ENCODE measurements at regions not wholly inside any gene's neighbourhood (a gene's known extent, or its start where the extent isn't known, plus 50 kb on each side); places are given as distances from the start of the nearest gene placed in this dataset.

DNA sequence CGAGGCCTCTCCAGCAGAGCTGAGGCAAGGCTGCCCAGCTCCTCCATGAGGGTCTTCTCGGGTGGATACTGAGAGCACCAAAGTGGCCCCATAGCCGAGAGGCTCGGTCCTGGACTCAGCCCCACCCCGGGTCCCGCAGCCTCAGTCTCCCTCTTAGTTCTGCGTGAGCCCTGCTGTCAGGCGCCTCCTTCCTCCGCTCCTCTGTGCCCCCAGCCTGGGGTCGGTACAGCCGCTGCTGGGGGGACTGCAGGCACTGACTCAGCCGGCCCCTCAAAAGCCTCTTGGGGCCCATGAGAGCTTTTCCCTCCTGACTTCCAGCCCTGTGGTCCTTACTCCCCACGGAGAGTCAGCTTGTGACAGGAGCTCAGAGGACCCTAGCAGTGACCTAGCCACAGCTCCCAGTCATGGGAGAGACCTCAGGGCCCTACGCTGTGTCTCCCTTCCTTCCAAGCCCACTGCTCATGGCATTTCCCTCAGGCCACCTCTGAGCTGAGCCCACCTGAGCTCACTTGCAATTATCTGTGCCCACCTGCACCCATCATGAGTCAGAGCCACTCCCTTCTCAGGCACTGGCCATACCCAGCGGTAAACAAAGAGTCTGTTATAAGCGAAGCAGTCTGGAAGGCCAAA lies 295.0 kb upstream of the RTL1 start:
- Histone ChIP-seq H3K9me2 (ENCODE audit: insufficient read depth) (no peaks in the 10 kb centered on the region), H2AFZ (no peak overlapping the region), H3F3A (ENCODE audit: insufficient read depth) (no peaks in the 10 kb centered on the region), H3K9ac (no peak overlapping the region), H3K79me2 (ENCODE audit: insufficient read depth) (no peaks in the 10 kb centered on the region), H3K36me3 (ENCODE audit: low read depth) (no peaks in the 10 kb centered on the region), H4K20me1 (ENCODE audit: insufficient read depth) (no peaks in the 10 kb centered on the region), H3K27ac (no peak overlapping the region), H3K27me3 (replicated peaks; ENCODE audit: insufficient read depth) (0 out of 2 replicates have a peak, but pooled peaks cover 5% of the 10 kb centered on the region), H3K4me1 (ENCODE audit: insufficient read depth) (no peaks in the 10 kb centered on the region), H3K4me2 (ENCODE audit: unreplicated experiment) (no peak overlapping the region), H3K4me3 (no peak overlapping the region), H3K9me3 (ENCODE audit: low read depth) (no peaks in the 10 kb centered on the region)
- no peak for TF ChIP-seq EZH2phosphoT487 (IDR thresholded peaks at IDR 0.05; ENCODE audit: insufficient read depth, low read depth)
- no peak for TF ChIP-seq EZH2 (IDR thresholded peaks at IDR 0.05; ENCODE audit: insufficient read depth, poor library complexity, severe bottlenecking)
- WGBS, 2 experiments (ENCODE audit: low coverage in 1 of 2, low lambda C conversion rate in 2 of 2, missing lambda C conversion rate in 2 of 2), result 66% methylated on average over 16 of the region's 16 CpGs
- in situ Hi-C loops (cut with MboI), result no loop called here
- no peak for DNase-seq

DNA sequence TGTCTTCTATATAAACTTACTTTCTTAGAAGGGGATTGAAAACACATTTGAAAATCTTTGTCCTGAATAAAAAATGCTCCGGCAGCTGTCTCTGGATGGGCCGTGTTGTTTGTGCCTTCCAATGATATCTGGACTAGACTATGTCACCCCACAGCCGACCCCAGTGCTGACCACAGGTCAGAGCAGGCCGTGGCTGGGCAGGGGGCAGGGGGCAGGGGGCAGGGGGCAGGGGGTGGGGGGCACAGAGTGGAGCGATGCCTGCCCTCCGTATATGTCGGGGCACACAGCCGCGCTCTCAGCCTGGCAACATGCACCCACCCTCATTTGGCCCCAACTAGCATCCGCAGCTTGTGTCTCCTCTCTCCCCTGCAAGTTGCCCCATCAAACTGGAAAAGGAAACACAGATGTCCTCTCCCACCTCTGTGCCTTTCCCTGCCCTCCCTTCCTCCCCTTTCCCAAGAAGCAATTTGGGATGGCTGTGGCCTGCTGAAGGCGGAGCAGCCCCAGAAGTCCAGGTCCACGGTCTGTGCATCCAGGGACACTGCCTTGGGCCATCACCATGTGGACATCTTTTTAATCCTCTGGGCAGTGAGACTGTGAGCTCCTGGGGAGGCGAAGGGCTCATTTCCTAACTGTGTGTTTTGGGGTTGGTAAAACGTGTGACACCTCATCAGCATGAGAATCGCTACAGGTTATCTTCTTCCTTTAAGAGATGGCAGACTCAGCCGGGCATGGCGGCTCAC lies 295.7 kb upstream of the RTL1 start:
- no peaks in the 10 kb centered on the region for H3K4me1 ChIP-seq (ENCODE audit: insufficient read depth)
- H3K9me2 ChIP-seq (ENCODE audit: insufficient read depth), result no peaks in the 10 kb centered on the region
- no peak overlapping the region for H2AFZ ChIP-seq
- no peak for DNase-seq
- no peaks in the 10 kb centered on the region for H4K20me1 ChIP-seq (ENCODE audit: insufficient read depth)
- H3K4me3 ChIP-seq, result no peak overlapping the region
- H3K79me2 ChIP-seq (ENCODE audit: insufficient read depth), result no peaks in the 10 kb centered on the region
- no peak overlapping the region for H3K27ac ChIP-seq
- no peak for TF ChIP-seq EZH2 (IDR thresholded peaks at IDR 0.05; ENCODE audit: insufficient read depth, poor library complexity, severe bottlenecking)
- TF ChIP-seq EZH2phosphoT487 (IDR thresholded peaks at IDR 0.05; ENCODE audit: insufficient read depth, low read depth), result no peak
- 0 out of 2 replicates have a peak, but pooled peaks cover 5% of the 10 kb centered on the region for H3K27me3 ChIP-seq (replicated peaks; ENCODE audit: insufficient read depth)
- no peak overlapping the region for H3K9ac ChIP-seq
- no peaks in the 10 kb centered on the region for H3K9me3 ChIP-seq (ENCODE audit: low read depth)
- no peak overlapping the region for H3K4me2 ChIP-seq (ENCODE audit: unreplicated experiment)
- no peaks in the 10 kb centered on the region for H3F3A ChIP-seq (ENCODE audit: insufficient read depth)
- no peaks in the 10 kb centered on the region for H3K36me3 ChIP-seq (ENCODE audit: low read depth)
- in situ Hi-C loops (cut with MboI), result no loop called here
- 63 to 69% methylated on average over 10 to 17 of the region's 17 CpGs for WGBS, 2 experiments (ENCODE audit: low coverage in 1 of 2, low lambda C conversion rate in 2 of 2, missing lambda C conversion rate in 2 of 2)

DNA sequence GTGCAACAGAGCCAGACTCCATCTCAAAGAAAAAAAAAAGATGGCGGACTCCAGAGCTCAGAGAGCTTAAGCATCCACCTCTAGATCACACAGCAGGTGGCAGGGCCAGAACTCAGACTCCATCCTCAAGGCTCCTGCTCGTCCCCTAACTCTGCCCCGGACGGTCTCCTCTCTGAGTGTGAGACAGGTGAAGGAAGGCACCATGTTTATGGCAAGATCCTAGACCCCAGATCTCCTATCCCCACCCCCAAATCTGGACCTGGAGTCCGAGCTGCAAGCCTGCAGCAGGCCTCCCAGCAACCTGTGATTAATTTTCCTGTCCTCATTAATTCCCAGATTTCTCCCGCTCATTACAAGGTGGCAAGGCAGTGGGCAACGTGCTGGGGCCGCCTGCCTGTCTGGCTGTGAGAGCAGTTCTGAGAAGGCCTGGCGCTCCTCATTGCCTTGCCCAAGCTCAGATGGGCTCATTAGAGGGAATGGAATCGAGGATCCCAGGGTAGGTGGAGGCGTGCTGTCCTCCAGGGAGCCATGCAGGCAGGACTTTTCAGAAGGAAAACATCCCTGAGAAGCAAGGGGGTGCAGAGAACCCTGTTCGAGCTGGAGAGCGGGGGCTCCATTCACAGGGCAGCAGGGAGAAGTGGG lies 296.6 kb upstream of the RTL1 start:
- Histone ChIP-seq H3K4me2 (ENCODE audit: unreplicated experiment) (no peak overlapping the region), H2AFZ (no peak overlapping the region), H3K27me3 (replicated peaks; ENCODE audit: insufficient read depth) (no peaks in the 10 kb centered on the region), H3K4me1 (ENCODE audit: insufficient read depth) (no peaks in the 10 kb centered on the region), H3K9me2 (ENCODE audit: insufficient read depth) (no peaks in the 10 kb centered on the region), H4K20me1 (ENCODE audit: insufficient read depth) (no peaks in the 10 kb centered on the region), H3K9ac (no peak overlapping the region), H3K4me3 (no peak overlapping the region), H3K27ac (no peak overlapping the region), H3K36me3 (ENCODE audit: low read depth) (no peaks in the 10 kb centered on the region), H3F3A (ENCODE audit: insufficient read depth) (no peaks in the 10 kb centered on the region), H3K9me3 (ENCODE audit: low read depth) (no peaks in the 10 kb centered on the region), H3K79me2 (ENCODE audit: insufficient read depth) (no peaks in the 10 kb centered on the region)
- DNase-seq, result no peak
- TF ChIP-seq EZH2phosphoT487 (IDR thresholded peaks at IDR 0.05; ENCODE audit: insufficient read depth, low read depth) (no peak), EZH2 (IDR thresholded peaks at IDR 0.05; ENCODE audit: insufficient read depth, poor library complexity, severe bottlenecking) (no peak)
- in situ Hi-C loops (cut with MboI), result no loop called here
- 51 to 58% methylated on average over 12 to 13 of the region's 13 CpGs for WGBS, 2 experiments (ENCODE audit: low coverage in 1 of 2, low lambda C conversion rate in 2 of 2, missing lambda C conversion rate in 2 of 2)

DNA sequence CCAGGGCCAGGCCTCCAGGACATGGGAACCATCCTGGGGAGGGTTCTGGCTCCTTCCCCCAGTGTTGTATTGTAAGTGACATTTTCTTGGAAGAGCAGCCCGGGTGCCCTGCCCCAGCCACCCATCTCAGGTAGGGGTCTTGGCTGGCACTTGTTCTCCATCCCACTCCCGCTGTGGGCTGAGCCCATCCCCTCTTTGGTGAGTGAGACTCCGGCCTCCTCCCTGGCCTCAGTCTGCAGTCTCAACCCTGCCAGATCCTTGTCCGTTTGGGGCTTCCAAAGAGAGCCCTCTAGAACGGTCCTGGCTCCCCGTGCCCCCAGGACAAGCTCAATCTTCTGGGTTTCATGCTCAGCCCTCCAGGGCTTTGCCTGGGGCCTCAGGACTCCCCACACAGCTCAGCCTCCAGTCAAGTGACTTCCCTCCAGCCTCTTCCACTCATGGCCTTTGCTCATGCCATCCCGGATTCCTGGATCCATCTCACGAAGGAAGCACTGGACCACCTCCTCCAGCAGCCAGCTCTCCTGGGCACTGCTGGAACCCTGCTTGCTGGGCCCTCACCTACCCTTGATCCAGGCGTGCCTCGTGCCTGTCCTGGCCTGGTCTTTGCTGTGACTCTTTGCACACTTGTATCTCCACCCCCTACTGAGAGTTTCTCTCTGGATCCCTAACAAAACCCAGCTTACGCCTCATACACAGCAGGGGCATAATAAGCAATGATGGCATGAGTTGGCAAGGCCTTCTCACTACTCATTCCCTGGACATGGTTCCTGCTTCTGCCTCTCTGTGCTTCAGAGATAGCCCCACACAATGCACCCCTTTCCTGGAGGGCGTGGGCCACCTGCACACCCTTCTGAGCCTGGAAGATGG lies 297.4 kb upstream of the RTL1 start:
- Histone ChIP-seq H3K4me2 (ENCODE audit: unreplicated experiment) (no peak overlapping the region), H3K4me1 (ENCODE audit: insufficient read depth) (no peaks in the 10 kb centered on the region), H2AFZ (no peak overlapping the region), H3K36me3 (ENCODE audit: low read depth) (no peaks in the 10 kb centered on the region), H3K9ac (no peak overlapping the region), H3K9me3 (ENCODE audit: low read depth) (no peaks in the 10 kb centered on the region), H4K20me1 (ENCODE audit: insufficient read depth) (no peaks in the 10 kb centered on the region), H3K27ac (no peak overlapping the region), H3F3A (ENCODE audit: insufficient read depth) (no peaks in the 10 kb centered on the region), H3K27me3 (replicated peaks; ENCODE audit: insufficient read depth) (no peaks in the 10 kb centered on the region), H3K4me3 (no peak overlapping the region), H3K9me2 (ENCODE audit: insufficient read depth) (no peaks in the 10 kb centered on the region), H3K79me2 (ENCODE audit: insufficient read depth) (no peaks in the 10 kb centered on the region)
- 41 to 53% methylated on average over 12 of the region's 12 CpGs for WGBS, 2 experiments (ENCODE audit: low coverage in 1 of 2, low lambda C conversion rate in 2 of 2, missing lambda C conversion rate in 2 of 2)
- in situ Hi-C loops (cut with MboI), result no loop called here
- TF ChIP-seq EZH2phosphoT487 (IDR thresholded peaks at IDR 0.05; ENCODE audit: insufficient read depth, low read depth) (no peak), EZH2 (IDR thresholded peaks at IDR 0.05; ENCODE audit: insufficient read depth, poor library complexity, severe bottlenecking) (no peak)
- no peak for DNase-seq
